ENCODE measurements at regions not wholly inside any gene's neighbourhood (a gene's known extent, or its start where the extent isn't known, plus 50 kb on each side); places are given as distances from the start of the nearest gene placed in this dataset.

DNA sequence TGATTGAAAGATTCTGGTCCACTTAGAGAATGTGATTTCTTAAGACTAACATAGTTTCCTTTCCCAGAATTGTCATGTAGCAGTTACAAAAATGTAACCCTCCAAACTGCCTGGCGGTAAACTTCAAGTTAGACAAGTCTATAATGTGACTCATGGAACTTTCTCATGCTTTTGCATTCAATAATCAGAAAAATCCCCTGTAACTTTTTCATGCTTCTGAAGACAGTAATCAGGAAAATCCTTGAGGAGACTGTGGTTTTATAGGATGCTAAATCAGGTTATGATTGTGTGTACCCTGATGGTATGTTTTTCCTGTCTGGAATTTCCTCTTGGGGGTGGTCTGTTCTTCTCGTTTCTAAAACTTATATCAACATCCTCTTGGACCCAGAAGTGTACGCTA lies 74.0 kb upstream of the RARB start:
- TF ChIP-seq, protein P1, sequence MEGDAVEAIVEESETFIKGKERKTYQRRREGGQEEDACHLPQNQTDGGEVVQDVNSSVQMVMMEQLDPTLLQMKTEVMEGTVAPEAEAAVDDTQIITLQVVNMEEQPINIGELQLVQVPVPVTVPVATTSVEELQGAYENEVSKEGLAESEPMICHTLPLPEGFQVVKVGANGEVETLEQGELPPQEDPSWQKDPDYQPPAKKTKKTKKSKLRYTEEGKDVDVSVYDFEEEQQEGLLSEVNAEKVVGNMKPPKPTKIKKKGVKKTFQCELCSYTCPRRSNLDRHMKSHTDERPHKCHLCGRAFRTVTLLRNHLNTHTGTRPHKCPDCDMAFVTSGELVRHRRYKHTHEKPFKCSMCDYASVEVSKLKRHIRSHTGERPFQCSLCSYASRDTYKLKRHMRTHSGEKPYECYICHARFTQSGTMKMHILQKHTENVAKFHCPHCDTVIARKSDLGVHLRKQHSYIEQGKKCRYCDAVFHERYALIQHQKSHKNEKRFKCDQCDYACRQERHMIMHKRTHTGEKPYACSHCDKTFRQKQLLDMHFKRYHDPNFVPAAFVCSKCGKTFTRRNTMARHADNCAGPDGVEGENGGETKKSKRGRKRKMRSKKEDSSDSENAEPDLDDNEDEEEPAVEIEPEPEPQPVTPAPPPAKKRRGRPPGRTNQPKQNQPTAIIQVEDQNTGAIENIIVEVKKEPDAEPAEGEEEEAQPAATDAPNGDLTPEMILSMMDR (IDR thresholded peaks at IDR 0.05; ENCODE audit: low read depth, low read length): no peak
- TF ChIP-seq POLR2A (IDR thresholded peaks at IDR 0.05; ENCODE audit: extremely low read depth, insufficient read length): no peak
- TF ChIP-seq, protein P2, sequence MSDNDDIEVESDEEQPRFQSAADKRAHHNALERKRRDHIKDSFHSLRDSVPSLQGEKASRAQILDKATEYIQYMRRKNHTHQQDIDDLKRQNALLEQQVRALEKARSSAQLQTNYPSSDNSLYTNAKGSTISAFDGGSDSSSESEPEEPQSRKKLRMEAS (IDR thresholded peaks at IDR 0.05; ENCODE audit: low read depth, low read length): no peak

All from NB4 (cell line).